Kasumi-1 (cell line): ENCODE measurements at regions not wholly inside any gene's neighbourhood (a gene's known extent, or its start where the extent isn't known, plus 50 kb on each side); places are given as distances from the start of the nearest gene placed in this dataset.

Experiments used
- DNase-seq, 2 experiments: peaks; one replicate each; lab custom pipeline; 2025; lab: John Stamatoyannopoulos, UW

- no peak for DNase-seq
Observed at GRCh38 chr11:27968461-27968860, 139.5 kb downstream of the KIF18A start.

GRCh38 chr11:27965559-27965958 is 142.4 kb downstream of the KIF18A start:
- DNase-seq: no peak

DNA sequence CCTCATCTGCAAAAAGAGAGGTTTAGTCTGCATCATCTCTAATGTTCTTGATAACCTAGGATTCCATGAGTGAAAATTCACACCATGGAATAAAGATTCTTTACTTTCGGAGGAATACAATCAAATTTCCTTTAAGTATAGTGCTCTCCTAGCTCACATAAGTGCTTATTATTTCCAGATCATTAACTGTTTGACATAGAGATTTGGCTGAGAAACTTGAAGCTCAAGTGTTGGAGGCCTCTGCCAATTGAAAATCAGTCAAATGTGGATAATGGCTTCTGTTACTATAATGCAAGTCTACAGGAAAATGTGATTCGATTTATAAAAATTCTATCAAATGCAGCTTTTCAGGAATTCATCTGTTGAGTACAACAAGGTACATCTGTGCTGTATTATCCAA is 144.6 kb downstream of the KIF18A start:
- no peak for DNase-seq

GRCh38 chr11:27949951-27950738 is 157.8 kb downstream of the KIF18A start:
- DNase-seq: no peak

DNA sequence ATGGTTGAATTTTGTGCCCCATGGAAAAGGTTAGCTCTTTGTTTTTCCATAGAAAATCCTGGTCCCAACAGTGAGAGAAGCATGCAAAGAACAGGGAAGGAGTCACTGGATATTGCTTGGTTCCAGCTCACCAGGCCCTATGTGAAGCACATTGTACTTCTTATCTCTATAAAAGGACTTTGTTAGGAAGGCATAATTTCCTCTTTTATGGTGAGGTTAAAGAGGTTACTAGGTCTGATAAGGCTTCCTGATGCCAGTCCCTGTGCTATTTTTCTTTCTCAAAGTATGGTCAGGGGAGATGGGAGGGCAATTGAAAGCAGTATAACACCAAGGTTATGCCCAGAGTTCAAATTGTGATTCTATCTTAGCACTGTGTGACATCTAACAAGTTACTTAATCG is 162.6 kb downstream of the KIF18A start:
- DNase-seq: peak; percentile 8 to 45

DNA sequence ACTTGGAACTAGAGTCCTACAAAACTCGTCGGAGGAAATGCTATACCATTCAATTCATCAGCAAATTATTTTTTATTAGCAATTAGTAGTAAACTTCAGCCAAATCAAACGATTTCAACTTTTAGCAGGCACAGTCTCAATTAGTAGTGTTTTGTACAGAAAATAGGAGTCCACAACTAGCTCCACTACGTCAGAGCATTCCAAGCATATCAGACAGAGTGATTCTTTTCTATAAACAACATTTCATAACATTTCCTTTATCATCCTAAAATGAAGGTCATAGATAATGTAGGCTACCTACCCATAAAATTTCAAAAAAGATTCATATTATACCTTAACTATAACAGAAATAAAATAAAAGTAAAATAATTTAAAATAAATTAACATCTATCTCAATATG is 169.9 kb downstream of the KIF18A start:
- DNase-seq: no peak

DNA sequence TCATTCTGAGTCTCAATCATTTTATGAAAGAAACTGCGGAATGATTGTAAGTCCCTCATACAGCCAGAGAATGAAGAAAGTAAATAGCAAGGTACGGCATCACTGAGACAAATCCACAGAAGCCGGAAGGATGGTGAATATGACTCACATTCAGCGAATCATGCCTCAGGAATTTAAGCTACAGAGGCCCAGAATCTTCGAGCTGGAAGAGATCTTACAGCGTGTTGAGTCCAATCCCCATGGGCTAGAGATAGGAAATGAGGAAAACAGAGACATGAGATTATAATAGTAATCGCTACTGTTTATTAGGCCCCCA is 173.2 kb downstream of the KIF18A start:
- DNase-seq: no peak

DNA sequence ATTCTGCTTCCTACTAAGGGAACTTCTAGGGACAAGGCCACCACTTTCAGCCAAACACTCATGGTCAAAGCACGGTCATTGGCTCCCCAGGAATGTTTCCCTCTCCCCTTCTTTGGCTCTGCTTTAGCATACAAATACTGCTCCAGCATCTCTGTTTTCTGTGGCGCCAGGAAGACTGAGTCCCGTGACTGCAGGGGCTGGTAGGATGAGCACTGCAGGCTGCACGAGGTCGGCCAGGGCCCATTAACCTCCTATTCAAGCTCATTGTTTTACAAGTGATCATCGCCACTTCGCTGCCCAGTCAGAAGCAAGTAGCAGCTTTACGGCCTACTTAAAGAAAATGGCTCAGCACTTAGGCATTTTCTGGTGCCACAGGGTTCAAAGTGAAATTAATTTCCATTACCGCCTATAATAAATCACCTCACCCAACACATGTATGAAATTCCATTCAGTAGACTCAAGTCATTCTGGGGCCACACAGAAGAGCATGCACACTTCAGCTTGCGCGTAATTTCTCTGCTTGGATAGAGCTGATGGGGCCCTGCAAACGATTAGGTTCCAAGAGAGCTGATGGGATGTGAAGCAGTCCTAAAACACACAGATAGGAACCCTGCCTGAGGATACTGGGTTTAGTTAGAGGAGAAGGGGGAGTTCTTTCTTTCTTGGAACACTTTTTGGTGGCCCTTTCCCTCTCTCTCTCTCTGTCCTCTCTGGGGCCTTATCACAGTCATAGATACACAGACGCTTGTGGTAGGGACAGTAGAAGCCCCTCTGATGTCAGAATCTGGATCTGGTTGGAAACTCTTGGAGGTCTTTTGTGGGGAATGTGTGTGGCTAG is 173.7 kb downstream of the KIF18A start:
- no peak for DNase-seq

GRCh38 chr11:27931770-27932169 is 176.2 kb downstream of the KIF18A start:
- no peak for DNase-seq

DNA sequence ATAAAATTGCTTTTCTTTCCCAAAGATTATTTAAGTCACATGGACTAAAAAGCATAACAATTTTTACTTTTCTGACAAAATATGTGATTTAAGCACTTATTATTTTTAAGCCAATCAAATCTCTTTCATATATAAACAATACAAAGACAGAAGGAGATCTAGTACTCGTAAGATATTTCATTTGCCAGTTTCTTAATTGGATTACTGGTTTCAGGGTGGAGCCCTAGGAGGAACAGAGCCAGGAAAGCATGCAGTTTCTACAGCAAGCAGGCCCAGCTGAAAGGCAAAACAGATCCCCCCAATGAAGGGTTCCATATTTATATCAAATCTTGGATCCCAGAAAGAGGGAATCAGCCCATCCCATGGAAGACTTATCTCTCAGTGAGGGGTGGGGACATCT is 177.0 kb downstream of the KIF18A start:
- DNase-seq: no peak

GRCh38 chr11:27928809-27929208 is 179.1 kb downstream of the KIF18A start:
- no peak for DNase-seq

DNA sequence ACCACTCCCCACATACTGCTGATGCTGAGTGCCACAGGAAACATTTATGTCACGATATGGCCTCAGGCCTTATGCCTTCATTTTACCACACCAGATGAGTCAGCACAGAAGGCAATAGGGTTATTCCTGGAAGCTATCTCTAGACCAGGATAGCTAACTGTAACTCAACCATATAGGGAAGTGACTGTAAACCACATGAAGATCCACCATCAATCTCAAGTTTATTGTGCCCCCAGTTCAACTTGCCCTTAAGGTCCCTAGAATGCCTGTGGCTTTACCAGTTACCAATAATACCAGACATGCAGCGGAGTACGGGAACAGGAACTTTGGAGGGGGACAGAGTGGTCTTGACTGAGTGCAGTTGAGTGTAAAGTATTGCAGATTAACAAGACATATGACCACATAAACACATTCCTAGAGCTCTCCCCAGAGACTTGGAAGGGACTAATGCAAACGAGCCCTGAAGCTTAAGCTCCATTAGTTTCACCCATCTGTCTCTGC is 180.9 kb downstream of the KIF18A start:
- DNase-seq: peak; percentile 98

DNA sequence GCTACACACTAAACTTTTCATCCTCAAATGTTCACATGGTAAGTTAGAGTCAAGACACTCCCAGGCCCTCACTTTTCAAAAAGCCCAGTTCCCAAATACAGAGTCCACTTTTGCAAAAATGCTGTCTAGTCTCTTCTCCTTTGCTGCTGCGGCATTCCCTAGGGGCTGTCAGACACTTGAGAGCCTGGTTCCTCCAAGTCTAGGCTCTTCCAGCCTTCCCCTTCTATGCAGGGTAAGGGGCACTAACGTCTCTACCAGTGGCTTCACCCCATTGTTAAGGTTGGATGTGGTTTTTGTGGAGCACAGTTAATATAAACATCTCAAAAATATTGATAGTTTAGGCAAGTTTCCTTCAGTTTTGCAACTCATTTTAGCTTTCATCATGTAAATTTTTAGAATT is 181.5 kb downstream of the KIF18A start:
- DNase-seq: no peak

GRCh38 chr11:27921472-27921871 is 186.5 kb downstream of the KIF18A start:
- DNase-seq: no peak

- no peak for DNase-seq
Observed at GRCh38 chr11:27916541-27917100, 191.3 kb downstream of the KIF18A start.

- no peak for DNase-seq
Observed at GRCh38 chr11:27914080-27914479, 193.9 kb downstream of the KIF18A start.

DNA sequence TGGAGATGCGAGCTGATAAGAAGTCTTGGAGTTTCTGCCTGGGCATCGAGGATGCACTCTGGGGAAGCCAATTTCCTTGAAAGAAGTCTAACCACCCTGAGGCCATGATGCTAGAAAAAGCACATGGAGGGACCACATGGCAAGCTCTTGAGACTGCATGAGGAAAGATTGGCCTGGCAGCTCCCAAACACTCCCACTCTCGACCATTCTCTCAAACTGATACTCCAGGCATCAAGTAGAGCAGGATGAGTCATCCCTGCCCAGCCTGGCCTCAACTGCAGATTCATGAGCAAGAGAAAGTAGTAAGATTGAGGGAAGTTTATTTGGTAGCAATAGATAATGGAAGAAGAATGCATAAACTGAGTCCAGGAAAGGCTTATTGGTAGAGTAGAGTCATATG is 194.3 kb downstream of the KIF18A start:
- no peak for DNase-seq

DNA sequence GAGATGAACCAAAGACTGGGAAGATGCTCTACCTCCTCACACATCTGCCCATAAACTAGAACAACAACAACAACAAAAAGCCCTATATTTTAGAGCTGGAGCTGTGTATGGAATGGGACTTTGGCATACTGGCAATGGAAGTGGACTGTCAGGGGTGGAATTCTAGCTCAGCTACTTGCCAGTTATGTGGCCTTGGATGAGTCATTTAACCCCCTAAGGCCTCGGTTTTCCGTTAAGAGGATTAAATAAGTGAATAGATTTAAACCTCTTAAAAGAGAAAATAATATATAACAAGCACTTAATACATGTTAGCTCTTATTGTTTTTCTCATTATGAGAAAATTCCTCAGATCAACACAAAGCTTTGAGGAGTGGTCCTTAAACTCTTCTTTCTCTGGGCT is 195.0 kb downstream of the KIF18A start:
- no peak for DNase-seq

DNA sequence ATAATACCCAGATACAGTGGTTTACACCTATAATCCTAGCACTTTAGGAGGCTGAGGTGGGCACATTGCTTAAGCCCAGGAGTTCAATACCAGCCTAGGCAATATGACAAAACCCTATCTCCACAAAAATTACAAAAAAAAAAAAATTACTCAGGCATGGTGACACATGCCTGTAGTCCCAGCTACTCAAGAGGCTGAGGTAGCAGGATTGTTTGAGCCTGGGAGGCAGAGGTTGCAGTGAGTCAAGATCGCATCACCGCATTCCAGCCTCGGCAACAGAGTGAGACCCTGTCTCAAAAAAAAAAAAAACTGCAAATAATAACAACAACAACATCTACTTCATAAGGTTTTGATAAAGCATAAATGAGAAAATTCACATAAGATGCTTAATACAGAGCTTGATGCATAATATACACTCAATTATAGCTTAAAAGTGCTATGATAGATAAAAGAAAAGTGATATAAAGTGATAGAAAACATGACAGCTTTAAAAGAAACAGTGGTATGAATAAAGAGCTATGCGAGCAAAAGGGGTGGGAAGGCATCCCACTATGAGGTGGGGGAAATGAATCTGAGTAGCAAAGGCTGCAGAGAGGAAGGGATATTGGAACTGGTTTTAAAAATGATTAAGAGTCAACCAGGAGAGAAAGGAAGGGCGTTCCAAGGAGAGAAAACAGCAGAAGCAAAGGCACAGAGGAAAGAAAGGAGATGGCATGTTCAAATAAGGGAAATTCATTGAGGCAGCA is 197.6 kb downstream of the KIF18A start:
- DNase-seq: no peak

DNA sequence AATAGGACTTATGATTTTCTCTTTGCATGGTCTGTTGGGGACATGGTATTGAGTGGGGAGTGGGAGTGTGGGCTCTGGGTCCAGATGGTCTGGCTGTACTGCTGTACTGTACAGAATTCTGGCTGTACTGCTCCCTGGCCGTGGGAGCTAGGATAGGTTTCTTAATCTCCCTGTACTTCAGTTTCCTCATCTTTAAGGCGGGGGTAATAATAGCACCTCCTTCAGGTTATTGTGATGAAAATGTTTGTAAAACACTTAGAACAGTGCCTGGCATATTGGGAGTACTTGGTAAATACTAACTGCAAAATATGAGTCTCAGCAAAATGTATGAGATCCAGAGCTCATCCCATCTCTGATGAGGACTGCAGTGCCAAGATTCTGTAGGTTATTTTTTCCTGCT is 198.6 kb downstream of the KIF18A start:
- DNase-seq: no peak

DNA sequence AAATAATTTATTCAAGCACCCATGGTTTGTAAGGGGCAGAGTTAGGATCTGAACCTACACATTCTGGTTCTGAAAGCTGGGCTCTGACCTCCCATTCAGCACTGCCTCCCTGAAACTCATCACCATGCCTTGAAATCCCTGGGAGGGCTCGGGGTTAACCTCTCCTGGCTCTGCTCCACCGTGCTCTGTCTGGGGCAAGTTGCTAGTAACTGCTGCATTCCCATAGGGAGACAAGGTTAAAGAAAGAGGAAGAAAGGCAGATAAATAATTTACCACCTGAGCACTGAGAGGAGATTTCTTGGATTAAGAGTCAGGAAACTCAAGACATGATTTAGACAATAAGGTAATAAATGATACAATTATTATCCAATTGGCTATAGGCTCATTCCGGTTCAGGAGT is 199.3 kb downstream of the KIF18A start:
- DNase-seq: no peak

DNA sequence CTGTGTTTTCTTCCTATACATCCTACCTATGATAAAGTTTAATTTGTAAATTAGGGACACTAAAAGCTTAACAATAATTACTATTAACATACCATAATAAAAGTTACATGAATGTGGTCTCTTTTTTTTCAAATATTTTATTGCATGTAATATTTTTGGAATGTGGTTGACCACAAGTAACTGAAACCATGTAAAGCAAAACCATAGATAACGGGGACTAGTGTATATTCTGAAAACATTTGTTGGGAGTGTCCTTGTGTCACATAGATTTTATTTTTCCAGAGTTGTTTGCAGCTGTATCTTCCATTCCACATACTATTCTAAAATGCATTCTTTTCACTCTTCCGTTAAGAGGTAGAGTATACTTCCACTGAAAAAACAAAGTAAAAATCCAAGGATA is 200.4 kb downstream of the KIF18A start:
- DNase-seq: peak in 1 of 2 experiments; percentile 18
